RWPE1 (cell line): ENCODE measurements at regions not wholly inside any gene's neighbourhood (a gene's known extent, or its start where the extent isn't known, plus 50 kb on each side); places are given as distances from the start of the nearest gene placed in this dataset.

Experiments
- CTCF ChIA-PET: fragments of 350-600 bp; sonication (Branson Sonifier 250); formaldehyde crosslinking; extraction: SDS; loops from one replicate; lab custom pipeline; 2021; lab: Yijun Ruan, JAX
- POLR2A ChIA-PET: fragments of 400-600 bp; formaldehyde crosslinking; extraction: SDS; loops from one replicate; lab custom pipeline; 2020; ENCODE audit warnings: antibody characterized with exemption; ENCODE audit not compliant: low non-redundant PET; lab: Yijun Ruan, JAX
- DNase-seq: peaks from one replicate; pipeline ENCODE4 v3.0.0; 2012; ENCODE audit warnings: low spot score
- H3K27ac ChIP-seq: fragments of 450-650 bp; 2 replicates; pipeline ENCODE4 v1.5.1; 2017
- CTCF ChIP-seq: fragments of 450-650 bp; conservative IDR thresholded peaks from 2 replicates; pipeline ENCODE4 v1.5.1; 2017; ENCODE audit warnings: low read depth, mild to moderate bottlenecking

- TF ChIP-seq CTCF = no peak
- no peak for DNase-seq
- ChIA-PET CTCF (interaction anchor here (0.5 to 0.7 kb wide), 2 partner anchors 16 to 652 kb away, joined by 3 read pairs; no protein-coding TSS in a partner anchor), POLR2A (no interaction called here)
- no peak overlapping the region for H3K27ac ChIP-seq
Observed at GRCh38 chr1:63268876-63269275, 53.5 kb upstream of the FOXD3 start.

- no peak for TF ChIP-seq CTCF
- DNase-seq = no peak
- ChIA-PET POLR2A (no interaction called here), CTCF (interaction anchor here (0.5 kb wide), 1 partner anchor 653 kb away, joined by 3 read pairs; no protein-coding TSS in a partner anchor)
- H3K27ac ChIP-seq = no peak overlapping the region
Observed at GRCh38 chr1:63269571-63269970, 52.8 kb upstream of the FOXD3 start.
